NCI-H2196 (cell line): ENCODE measurements at regions not wholly inside any gene's neighbourhood (a gene's known extent, or its start where the extent isn't known, plus 50 kb on each side); places are given as distances from the start of the nearest gene placed in this dataset.

Source experiments
- DNase-seq: peaks from one replicate; lab custom pipeline; 2025; ENCODE audit not compliant: unreplicated experiment; lab: John Stamatoyannopoulos, UW

DNA sequence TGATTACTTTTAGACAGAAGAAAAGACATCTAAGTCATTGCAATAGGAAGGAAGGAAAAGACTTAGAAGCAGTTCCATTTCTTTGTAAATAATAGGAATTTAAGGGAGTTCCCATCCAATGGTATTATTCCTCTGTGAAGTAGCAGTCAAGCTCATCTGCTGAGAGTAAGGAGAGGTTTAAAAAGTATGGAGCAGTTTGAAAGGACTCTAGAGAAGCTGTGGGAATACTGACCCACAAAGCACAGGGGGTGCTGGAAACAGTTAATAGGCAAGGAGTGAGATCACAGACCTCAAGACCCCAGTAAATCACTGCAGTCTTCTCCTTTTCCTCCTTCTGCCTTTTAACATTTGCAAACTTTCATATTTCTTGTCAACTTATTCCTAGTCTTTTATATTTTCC, 428.5 kb downstream of the ADAMTS20 start:
- DNase-seq: no peak

DNA sequence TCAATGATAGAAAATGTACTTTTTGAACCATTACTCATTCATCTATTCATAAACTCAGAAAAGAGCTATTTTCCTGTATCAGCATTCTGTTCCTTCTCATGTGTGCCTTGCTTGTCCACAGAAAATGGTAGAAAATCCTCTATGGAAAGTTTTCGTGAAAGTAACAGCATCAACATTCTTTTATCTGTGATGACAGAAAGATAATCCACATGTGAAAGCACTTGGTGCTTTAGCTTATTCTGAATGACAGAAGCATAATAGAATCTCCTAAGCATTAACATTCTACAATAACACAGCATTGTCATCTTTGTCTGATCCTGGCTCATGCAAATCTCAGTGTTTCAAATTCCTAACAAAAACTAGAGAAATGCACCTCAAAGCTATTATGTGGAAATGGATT, 431.9 kb downstream of the ADAMTS20 start:
- DNase-seq: no peak

DNA sequence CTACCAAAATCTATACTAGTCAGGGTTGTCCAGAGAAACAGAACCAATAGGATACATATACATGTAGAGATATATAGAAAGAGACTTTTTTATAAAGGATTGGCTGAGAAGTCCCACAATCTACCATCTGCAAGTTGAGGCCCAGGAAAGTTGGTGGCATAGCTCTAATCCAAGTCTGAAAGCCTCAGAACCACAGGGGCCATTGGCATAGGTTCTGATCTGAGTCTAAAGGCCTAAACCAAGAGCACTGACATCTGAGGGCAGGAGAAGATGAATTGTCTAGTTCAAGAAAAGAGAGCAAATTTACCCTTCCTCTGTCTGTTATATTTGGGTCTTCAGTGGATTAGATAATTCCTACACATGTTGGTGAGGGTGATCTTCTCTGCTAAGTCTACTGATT, 433.1 kb downstream of the ADAMTS20 start:
- no peak for DNase-seq

DNA sequence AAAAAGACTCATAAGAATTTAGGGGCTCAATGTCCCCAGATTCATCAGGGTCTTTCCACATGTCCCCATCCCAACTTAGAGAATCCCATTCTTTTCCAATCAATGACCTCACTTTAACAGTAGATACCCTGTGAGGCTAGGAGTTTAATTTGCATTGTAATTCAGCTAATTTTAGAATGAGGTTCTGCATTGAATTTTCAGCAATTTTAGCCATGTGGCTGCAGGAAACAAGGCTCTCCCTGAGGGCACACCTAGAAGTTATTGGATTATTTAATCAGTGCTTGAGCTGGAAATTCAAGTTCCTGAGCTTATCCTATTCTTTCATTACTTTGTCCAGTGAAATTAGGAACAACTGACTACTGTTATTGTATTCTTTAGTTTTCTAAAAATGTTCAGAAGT, 433.8 kb downstream of the ADAMTS20 start:
- DNase-seq: no peak

DNA sequence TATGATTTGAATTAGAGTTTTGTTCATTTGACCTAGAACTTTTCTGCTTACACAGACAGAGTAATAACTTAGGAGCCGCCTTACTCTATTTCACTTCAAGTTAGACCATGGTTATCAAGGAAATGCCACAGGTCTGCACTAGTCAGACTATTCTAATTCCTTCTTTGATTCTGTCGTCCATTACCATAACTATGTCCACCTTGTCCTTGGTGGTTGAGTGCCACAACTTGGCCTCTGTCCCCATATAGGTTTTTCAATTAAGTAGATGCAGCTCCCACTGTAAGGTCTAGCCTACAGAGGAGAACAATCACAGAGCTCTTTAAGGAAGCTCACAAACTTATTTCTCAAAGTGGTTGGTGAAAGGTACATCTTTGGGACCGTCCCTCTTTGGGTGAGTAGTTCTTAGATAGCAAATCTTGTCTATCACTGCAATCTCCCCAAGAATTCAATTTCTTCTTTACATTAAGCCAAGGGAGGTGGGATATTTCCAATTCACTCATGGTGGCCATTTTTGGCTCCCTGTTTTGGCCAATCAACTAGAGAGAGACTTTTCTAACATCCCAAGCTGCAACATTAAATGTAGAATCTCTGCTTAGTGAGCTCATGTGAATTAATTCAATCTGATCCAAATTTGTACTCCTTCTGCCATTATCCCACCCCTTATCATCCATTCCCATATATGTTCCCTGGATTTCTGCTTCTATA, 434.6 kb downstream of the ADAMTS20 start:
- DNase-seq: no peak

DNA sequence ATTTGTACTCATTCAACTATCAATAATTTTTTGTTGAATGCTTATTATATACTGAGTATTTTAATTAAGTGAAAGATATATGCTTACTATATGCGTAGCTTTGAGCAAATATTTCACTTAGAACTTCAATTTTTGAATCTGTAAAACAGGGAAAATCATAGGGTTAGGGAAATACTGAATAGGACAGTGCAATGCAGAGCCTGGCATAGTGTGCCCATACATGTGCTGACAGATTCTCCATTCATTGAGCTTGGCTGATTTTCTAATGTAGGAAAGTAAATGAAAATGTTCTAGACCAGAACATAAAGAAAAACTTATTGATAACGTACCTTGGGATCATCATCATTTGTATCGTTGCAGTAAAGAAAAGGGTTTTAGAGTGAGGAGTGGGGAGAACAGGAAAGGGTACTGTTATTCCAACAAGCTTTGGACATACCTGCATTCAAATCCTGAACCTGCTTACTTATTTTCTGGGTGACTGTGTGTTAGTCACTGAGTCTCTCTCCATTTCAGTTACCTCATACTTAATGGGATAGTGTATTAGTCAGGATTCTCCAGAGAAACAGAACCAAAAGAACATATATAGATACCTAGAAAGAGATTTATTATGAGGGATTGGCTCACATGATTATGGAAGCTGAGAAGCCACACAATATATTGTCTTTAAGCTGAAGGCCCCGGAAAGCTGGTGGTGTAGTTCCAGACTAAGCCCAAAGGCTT, 436.4 kb downstream of the ADAMTS20 start:
- DNase-seq: no peak

DNA sequence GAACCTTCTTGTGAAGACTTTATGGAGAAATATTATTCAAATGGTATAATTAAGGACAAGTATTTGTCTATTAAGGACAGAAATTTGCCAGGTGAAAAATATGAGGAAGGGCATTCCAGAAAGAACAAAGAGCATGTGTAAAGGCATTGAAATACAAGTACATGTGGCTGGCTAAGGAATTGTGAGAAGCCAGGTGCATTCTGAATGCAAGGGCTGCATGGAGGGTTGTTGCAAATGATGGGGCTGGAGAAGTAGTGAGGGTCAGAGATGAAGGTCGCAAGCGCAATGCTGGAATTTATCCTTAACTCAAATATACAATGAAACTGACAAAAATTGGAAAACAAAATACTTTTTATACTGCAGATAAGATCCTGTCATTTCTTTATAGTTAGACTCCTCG, 437.7 kb downstream of the ADAMTS20 start:
- DNase-seq: no peak

DNA sequence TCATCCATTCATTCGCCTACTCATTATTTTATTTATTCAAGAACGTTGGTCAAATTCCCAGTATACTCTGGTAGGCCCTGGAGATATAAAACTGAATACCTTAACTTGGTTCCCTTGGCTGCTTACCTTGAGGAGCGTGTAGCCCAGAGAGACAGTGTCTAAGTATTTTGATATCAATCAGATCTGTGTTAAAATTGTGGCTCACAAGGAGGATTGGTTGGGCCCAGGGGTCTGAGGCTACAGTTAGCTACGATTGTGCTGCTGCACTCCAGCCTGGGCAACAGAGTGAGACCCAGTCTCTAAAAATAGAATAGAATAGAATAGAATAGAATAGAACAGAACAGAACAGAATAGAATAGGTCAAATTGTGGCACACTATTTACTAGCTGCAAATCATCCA, 438.4 kb downstream of the ADAMTS20 start:
- no peak for DNase-seq

DNA sequence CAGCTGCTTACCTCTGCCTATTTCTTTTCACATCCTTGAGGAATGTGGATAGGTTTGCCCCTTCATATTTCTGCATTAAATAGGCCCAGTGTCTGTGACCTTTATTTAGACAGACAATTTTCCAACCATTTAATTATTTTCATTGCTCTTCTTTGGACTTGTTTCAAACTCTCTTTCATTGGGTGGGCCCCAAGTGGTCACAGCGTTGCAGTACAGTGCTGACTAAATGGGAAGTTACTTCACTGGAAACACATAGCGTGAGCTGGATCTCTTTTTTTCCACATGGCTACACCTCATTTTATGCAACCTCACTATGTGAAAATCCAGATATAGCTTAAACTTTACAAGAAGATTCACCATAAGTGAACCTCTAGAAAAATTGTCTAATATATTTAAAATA, 438.9 kb downstream of the ADAMTS20 start:
- DNase-seq: no peak

DNA sequence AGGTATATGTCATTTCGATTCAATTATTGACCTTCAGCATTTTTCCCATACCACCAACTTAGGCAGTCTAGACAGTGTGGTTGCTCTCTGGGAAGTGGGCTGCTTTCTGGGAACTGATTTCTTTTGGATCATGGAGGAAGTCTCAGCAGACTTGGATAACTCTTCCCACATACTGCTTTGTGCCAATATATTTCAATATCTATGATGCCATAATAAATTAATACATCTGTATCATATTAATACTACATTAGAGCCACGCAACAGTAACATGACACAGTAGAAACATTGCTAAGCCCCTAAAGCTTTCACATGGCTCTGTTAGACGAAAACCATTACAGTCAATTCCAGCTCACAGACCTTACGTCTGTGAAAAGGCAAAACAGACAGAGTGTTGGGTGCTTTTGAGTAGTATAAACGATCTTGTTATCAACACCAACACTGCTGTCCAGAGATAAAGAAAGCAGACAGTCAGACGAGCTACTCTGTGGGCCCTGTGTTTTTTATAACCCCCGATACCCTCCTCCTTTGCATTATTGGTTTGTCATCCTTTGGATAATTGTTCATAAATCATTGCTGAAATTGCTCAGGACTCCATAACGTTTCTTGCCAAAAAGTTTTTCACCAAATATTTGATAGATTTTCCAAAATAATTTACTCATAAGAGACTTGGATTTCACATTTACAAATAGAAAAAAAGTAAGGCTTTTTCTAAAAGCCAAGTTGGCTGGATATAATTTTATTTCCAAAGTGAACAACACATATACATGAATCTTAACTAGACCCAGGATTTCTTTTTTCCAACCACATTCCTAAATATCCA, 439.7 kb downstream of the ADAMTS20 start:
- no peak for DNase-seq

DNA sequence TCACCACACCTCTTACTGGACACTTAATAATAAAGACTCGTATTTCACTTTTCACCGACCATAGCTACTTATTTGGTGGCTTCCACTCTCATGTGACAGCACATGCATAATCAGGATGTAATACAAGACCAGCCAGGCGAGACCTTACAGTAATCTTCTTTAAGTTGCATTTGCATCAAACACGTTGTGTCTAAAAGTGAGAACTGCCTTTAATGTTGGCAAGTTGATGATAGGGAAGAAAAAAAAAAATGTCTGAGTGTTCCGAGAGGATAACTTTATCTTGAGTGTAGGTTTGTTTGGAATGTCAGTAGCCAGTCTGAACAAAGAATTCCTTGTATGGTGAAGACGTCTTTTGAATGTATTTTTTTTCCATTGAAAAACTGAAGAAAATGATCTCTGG, 440.4 kb downstream of the ADAMTS20 start:
- DNase-seq: no peak

DNA sequence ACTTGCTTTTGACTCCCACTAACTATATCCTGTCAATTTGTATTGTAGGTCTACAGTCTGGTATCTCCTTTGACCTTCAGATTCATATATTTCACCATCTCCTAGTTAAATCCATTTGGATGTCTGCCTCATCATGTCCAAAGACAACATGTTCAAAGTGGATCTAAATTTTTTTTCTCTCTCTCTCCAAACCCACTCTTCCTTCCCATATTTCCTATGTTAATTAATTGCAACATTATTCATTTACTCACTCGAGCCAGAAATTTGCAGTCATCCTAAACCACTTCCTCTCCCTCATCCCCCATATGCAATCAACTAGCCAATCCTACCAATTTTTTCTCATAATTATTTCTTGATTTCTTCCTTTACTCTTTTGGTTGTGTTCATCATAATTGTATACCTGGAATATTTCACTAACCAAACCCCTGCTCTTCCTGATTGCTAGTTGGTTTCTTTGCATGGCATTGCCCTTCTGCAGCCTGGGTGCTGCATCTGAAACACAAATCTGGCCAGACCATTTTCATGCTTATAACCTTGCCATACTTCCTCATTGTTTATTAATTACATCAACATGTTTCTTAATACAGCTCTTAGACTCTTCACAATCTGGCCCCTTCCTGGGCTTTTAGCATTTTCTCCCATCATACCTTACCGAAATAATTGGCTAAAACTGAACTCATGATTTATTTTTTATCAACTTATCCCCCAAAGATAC, 442.2 kb downstream of the ADAMTS20 start:
- no peak for DNase-seq

DNA sequence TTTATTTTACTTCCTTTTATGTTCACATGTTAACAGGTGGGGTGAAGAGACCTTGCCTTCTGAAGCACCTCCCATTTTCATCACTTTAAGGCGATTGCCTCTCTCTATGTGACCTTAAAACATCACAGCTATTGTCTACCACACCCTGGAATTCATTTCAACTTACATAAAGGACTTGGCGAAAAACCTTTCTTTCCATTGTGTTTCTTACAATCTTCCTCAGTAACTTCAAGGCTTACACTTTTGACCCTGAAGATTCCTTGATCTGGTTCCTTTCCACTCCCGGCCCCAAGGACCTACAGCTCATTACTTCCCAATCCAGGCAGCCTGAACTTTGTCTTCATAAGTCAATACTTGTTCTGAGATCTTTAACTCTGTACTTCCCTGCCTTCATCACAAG, 443.3 kb downstream of the ADAMTS20 start:
- no peak for DNase-seq

DNA sequence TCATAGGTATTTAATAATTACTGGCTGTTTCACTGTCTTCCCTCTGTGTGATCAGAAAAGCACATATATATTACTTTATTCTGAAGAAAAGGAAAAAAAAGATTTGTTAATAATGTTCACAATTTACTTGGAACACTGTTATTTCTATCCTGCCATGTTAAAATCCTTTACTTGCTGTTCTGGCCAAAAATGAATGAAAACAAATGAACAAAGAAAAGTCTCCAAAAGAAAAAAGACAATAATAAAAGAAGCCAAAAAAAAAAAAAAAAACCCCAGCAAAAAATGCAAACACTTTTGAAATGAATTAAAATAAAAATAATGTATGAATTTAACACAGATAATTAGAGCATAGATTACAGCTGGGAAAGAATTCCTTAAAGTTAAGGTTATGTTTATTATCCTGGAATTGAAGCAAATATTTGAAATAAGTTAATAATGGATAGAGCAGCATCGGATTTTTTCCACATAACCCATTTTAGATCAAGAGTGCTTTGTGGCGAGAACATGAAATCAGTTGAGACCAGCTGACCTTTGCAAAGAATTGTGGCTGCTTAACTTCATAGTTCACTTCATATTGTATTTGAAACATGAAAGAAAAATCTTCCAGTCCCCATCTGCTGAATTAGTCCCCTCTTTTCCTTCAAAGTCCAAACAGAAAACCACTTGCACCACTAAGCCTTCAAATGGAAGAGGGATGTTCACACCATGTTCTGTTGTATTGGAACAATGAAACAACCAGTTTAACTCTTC, 444.8 kb downstream of the ADAMTS20 start:
- no peak for DNase-seq

DNA sequence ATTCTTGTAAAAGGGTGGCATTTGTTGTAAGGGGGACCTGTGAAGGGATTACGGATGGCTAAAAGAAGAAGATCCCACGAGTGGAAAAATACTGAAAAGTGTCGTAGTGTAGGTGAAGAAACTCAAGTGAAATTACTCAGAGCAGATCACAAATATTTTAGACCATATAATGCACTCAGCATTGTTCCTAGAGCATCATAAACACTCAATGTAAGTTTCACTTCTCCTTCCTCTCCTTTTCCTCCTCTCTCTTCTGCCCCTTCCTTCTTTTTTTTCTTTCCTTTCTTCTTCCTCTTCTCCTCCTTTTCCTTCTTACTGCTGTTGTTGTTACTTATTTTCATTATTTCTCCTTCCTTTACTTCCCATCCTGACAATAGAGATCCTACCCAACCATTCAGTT, 445.6 kb downstream of the ADAMTS20 start:
- DNase-seq: no peak

DNA sequence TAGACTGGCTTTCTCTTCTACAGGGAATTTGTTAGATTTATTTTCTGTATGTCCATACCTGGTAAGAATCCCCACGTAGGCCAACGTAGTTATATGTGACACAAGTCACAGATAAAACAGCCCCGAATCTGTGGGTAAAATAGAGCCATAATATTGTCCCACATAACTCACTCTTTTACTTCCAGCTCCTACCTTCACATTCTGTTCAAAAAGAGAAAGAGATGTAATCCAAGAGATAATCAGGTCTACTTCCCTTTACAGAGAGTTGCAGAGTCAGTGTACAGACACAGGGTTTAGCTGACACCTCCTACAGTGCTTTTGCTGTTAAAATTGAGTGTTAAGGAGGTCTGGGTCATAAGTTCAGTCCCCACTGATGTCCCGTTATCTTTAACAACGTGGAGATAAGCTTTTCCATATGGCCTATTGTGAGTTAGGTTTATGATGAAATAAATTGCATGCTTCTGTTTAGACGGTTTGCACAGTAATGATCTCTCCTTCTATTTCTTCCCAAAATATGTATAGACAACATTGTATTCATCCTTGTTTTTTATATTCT, 446.5 kb downstream of the ADAMTS20 start:
- DNase-seq: no peak

DNA sequence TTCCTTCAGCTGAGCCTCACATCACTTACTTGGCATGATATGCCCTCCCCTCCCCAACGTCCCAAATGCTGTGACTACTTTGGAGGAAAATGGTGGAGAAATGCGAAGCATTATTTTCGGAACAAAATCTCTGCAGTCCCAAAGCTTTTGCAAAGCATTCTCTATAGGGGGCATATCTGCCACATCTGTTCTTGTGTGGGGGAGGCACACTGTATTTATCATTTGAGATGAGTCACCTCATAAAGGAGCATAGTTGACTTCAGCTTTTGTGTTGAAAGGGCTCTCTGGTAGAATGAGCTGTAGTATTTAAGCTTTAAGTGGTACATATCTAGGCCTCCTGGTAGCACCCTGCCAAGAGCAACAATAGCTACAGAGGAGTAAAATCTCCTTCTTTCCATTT, 447.5 kb downstream of the ADAMTS20 start:
- DNase-seq: no peak

DNA sequence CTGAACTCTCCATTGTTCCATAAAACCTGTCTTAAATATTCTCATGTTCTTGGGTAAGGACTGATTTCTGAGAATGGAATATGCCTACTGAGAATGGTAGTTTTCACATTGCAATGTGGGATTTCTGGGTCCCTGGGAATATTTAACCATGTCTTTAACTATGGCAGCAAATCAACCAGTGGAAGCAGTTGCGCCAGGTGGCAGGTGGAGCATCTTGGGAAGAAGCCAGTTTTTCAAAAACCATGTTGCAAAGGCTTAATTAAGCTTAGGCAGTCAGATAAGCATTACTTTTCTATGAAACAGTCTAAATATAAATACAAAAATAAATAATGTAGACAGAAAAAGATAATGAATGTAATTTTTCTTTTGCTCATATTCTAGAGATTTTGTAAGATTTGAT, 448.1 kb downstream of the ADAMTS20 start:
- DNase-seq: no peak

DNA sequence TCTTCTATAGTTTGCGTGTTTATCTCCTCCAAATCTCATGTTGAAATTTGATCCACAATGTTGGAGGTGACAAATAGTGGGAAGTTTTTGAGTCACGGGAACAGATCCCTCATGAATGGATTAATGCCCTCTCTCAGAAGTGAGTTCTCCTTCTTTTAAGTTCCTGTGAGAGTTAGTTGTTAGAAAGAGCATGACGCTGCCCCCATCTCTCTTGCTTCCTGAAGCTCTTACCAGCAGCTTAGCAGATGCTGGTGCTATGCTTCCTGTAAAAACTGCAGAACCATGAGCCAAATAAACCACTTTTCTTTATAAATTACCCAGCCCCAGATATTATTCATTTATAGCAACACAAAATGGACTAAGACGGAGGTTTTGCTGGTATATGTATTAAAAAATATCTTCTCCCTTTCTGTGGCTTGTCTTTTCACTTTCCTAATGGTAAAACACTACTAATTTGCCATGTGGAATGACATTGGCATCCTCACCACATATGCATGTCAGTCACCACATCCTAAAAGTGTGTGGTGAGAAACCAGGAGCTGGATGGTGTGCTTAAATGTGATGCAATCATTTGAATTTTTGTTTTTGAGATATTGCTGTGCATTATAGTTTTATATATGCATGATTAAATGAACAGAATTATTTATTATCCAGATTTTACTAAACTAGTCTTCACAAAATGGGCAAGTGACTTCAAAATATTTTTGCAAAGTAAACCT, 449.3 kb downstream of the ADAMTS20 start:
- no peak for DNase-seq

DNA sequence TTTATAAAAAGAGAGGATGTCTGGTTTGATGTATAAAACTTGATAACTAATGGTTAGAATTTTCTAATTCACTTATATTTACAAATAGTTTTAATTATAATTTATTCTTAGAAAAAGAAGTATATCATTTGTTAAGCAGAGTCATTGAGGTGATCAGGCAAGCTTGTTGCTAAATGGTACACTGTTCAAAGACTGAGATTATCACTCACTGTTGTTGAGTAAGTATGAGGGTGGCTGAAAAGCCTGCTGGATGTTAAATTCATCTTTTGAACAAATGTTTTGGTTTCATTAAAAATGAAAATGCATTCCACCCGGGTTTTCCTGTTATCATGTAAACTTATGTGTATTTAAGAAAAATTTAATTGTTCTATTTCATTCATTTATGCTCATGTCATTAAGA, 451.8 kb downstream of the ADAMTS20 start:
- no peak for DNase-seq
